HG02938 (cell line): ENCODE measurements at regions not wholly inside any gene's neighbourhood (a gene's known extent, or its start where the extent isn't known, plus 50 kb on each side); places are given as distances from the start of the nearest gene placed in this dataset.
"Not testable (repeated sequence)": the region's sequence is repeated elsewhere in the genome, so short reads cannot be mapped to it uniquely, and the experiment has no call there.

Experiments used
- ATAC-seq: cut with Tn5 transposase; IDR thresholded peaks from one replicate; pipeline ENCODE4 v1.9.1; 2021; ENCODE audit warnings: mild to moderate bottlenecking, moderate library complexity; ENCODE audit not compliant: unreplicated experiment

- no peak for ATAC-seq
Measured at GRCh38 chr2:111250448-111251030, 129.8 kb downstream of the BCL2L11 start.

- ATAC-seq: no peak
Measured at GRCh38 chr2:111251711-111252110, 131.0 kb downstream of the BCL2L11 start.

GRCh38 chr2:111252436-111252835, 131.7 kb downstream of the BCL2L11 start:
- no peak for ATAC-seq

GRCh38 chr2:111254916-111255315, 134.2 kb downstream of the BCL2L11 start:
- ATAC-seq: not testable (repeated sequence)

- ATAC-seq: not testable (repeated sequence)
Measured at GRCh38 chr2:111256628-111257027, 135.9 kb downstream of the BCL2L11 start.

GRCh38 chr2:111257607-111258006, 136.9 kb downstream of the BCL2L11 start:
- ATAC-seq: not testable (repeated sequence)

- not testable (repeated sequence) for ATAC-seq
Measured at GRCh38 chr2:111258318-111258717, 137.6 kb downstream of the BCL2L11 start.

GRCh38 chr2:111262627-111263379, 142.1 kb downstream of the BCL2L11 start:
- ATAC-seq: not testable (repeated sequence)

- not testable (repeated sequence) for ATAC-seq
Measured at GRCh38 chr2:111263380-111264017, 142.8 kb downstream of the BCL2L11 start.

- ATAC-seq: not testable (repeated sequence)
Measured at GRCh38 chr2:111264956-111265355, 144.2 kb downstream of the BCL2L11 start.

- ATAC-seq: not testable (repeated sequence)
Measured at GRCh38 chr2:111266556-111266955, 145.8 kb downstream of the BCL2L11 start.

- not testable (repeated sequence) for ATAC-seq
Measured at GRCh38 chr2:111267038-111267437, 146.3 kb downstream of the BCL2L11 start.

GRCh38 chr2:111269761-111270323, 149.1 kb downstream of the BCL2L11 start:
- ATAC-seq: not testable (repeated sequence)

GRCh38 chr2:111270569-111270968, 149.9 kb downstream of the BCL2L11 start:
- ATAC-seq: not testable (repeated sequence)

GRCh38 chr2:111271647-111272304, 151.1 kb downstream of the BCL2L11 start:
- not testable (repeated sequence) for ATAC-seq

GRCh38 chr2:111273007-111273406, 152.3 kb downstream of the BCL2L11 start:
- not testable (repeated sequence) for ATAC-seq

- ATAC-seq: not testable (repeated sequence)
Measured at GRCh38 chr2:111275047-111275853, 154.5 kb downstream of the BCL2L11 start.

- not testable (repeated sequence) for ATAC-seq
Measured at GRCh38 chr2:111275854-111276171, 155.1 kb downstream of the BCL2L11 start.

GRCh38 chr2:111278133-111278532, 157.4 kb downstream of the BCL2L11 start:
- not testable (repeated sequence) for ATAC-seq

GRCh38 chr2:111280709-111281286, 160.1 kb downstream of the BCL2L11 start:
- not testable (repeated sequence) for ATAC-seq
